IPS-20b (cell line): ENCODE measurements at regions not wholly inside any gene's neighbourhood (a gene's known extent, or its start where the extent isn't known, plus 50 kb on each side); places are given as distances from the start of the nearest gene placed in this dataset.

ENCODE experiments used
- H3K27ac ChIP-seq: one replicate; pipeline ENCODE4 v1.5.1; 2013; ENCODE audit warnings: low read length
- H3K27me3 ChIP-seq: 2 replicates; pipeline ENCODE4 v1.6.1; 2013; ENCODE audit warnings: mild to moderate bottlenecking, low read length, inconsistent platforms; ENCODE audit not compliant: insufficient read depth
- H3K36me3 ChIP-seq: 2 replicates; pipeline ENCODE4 v1.6.1; 2013; ENCODE audit warnings: low read depth, mild to moderate bottlenecking, inconsistent platforms, low read length, moderate library complexity; ENCODE audit not compliant: insufficient read depth
- H3K4me1 ChIP-seq: 2 replicates; pipeline ENCODE4 v1.6.1; 2013; ENCODE audit warnings: mild to moderate bottlenecking, control low read depth, inconsistent platforms, low read length, moderate library complexity; ENCODE audit not compliant: insufficient read depth
- H3K4me3 ChIP-seq: 2 replicates; pipeline ENCODE4 v1.5.1; 2013; ENCODE audit warnings: mild to moderate bottlenecking, low read length, inconsistent platforms
- H3K9ac ChIP-seq: 2 replicates; pipeline ENCODE4 v1.6.1; 2013; ENCODE audit warnings: low read depth, mild to moderate bottlenecking, inconsistent platforms, low read length, moderate library complexity
- H3K9me3 ChIP-seq: 2 replicates; pipeline ENCODE4 v1.6.1; 2013; ENCODE audit warnings: mild to moderate bottlenecking, low read depth, low read length, inconsistent platforms; ENCODE audit not compliant: insufficient read depth

GRCh38 chr5:42035526-42035925, 110.4 kb downstream of the FBXO4 start:
- peaks cover 7% of the 10 kb centered on the region; the same call in 1 of the 2 replicates for H3K4me1 ChIP-seq
- H3K27ac ChIP-seq = no peak overlapping the region
- H3K27me3 ChIP-seq = no peaks in the 10 kb centered on the region
- H3K9ac ChIP-seq = no peak overlapping the region
- no peaks in the 10 kb centered on the region for H3K36me3 ChIP-seq
- no peak overlapping the region for H3K4me3 ChIP-seq
- H3K9me3 ChIP-seq = no peaks in the 10 kb centered on the region

- H3K9ac ChIP-seq = no peak overlapping the region
- H3K27me3 ChIP-seq = no peaks in the 10 kb centered on the region
- H3K4me1 ChIP-seq = peaks cover 7% of the 10 kb centered on the region; the same call in 1 of the 2 replicates
- no peak overlapping the region for H3K27ac ChIP-seq
- no peaks in the 10 kb centered on the region for H3K9me3 ChIP-seq
- H3K4me3 ChIP-seq = no peak overlapping the region
- H3K36me3 ChIP-seq = no peaks in the 10 kb centered on the region
Observed at GRCh38 chr5:42036379-42036778, 111.3 kb downstream of the FBXO4 start.

GRCh38 chr5:42037379-42037932, 112.4 kb downstream of the FBXO4 start:
- no peak overlapping the region for H3K4me3 ChIP-seq
- no peaks in the 10 kb centered on the region for H3K9me3 ChIP-seq
- H3K27ac ChIP-seq = no peak overlapping the region
- peaks cover 7% of the 10 kb centered on the region; the same call in 1 of the 2 replicates for H3K4me1 ChIP-seq
- no peaks in the 10 kb centered on the region for H3K36me3 ChIP-seq
- H3K9ac ChIP-seq = no peak overlapping the region
- H3K27me3 ChIP-seq = no peaks in the 10 kb centered on the region

- Histone ChIP-seq H3K36me3 (no peaks in the 10 kb centered on the region), H3K4me3 (no peak overlapping the region), H3K27ac (no peak overlapping the region), H3K9me3 (no peaks in the 10 kb centered on the region), H3K9ac (no peak overlapping the region), H3K4me1 (no peaks in the 10 kb centered on the region), H3K27me3 (no peaks in the 10 kb centered on the region)
Observed at GRCh38 chr5:42043400-42043799, 118.3 kb downstream of the FBXO4 start.

- Histone ChIP-seq H3K27ac (no peak overlapping the region), H3K4me3 (no peak overlapping the region), H3K9ac (no peak overlapping the region), H3K36me3 (no peaks in the 10 kb centered on the region), H3K27me3 (no peaks in the 10 kb centered on the region), H3K4me1 (no peaks in the 10 kb centered on the region), H3K9me3 (no peaks in the 10 kb centered on the region)
Observed at GRCh38 chr5:42057254-42057690, 132.2 kb downstream of the FBXO4 start.

GRCh38 chr5:42059291-42059690, 134.2 kb downstream of the FBXO4 start:
- H3K9me3 ChIP-seq = no peaks in the 10 kb centered on the region
- H3K4me1 ChIP-seq = no peaks in the 10 kb centered on the region
- no peak overlapping the region for H3K27ac ChIP-seq
- no peaks in the 10 kb centered on the region for H3K27me3 ChIP-seq
- H3K4me3 ChIP-seq = no peak overlapping the region
- H3K9ac ChIP-seq = no peak overlapping the region
- H3K36me3 ChIP-seq = no peaks in the 10 kb centered on the region

GRCh38 chr5:42059778-42060464, 134.8 kb downstream of the FBXO4 start:
- Histone ChIP-seq H3K27me3 (no peaks in the 10 kb centered on the region), H3K9ac (no peak overlapping the region), H3K9me3 (no peaks in the 10 kb centered on the region), H3K27ac (no peak overlapping the region), H3K4me1 (no peaks in the 10 kb centered on the region), H3K4me3 (no peak overlapping the region), H3K36me3 (no peaks in the 10 kb centered on the region)

- Histone ChIP-seq H3K9ac (no peak overlapping the region), H3K9me3 (no peaks in the 10 kb centered on the region), H3K36me3 (no peaks in the 10 kb centered on the region), H3K27me3 (no peaks in the 10 kb centered on the region), H3K27ac (no peak overlapping the region), H3K4me3 (no peak overlapping the region), H3K4me1 (no peaks in the 10 kb centered on the region)
Observed at GRCh38 chr5:42061121-42061520, 136.0 kb downstream of the FBXO4 start.

GRCh38 chr5:42064821-42065220, 139.7 kb downstream of the FBXO4 start:
- H3K9me3 ChIP-seq = no peaks in the 10 kb centered on the region
- no peaks in the 10 kb centered on the region for H3K4me1 ChIP-seq
- no peaks in the 10 kb centered on the region for H3K27me3 ChIP-seq
- H3K9ac ChIP-seq = no peak overlapping the region
- no peak overlapping the region for H3K4me3 ChIP-seq
- no peak overlapping the region for H3K27ac ChIP-seq
- H3K36me3 ChIP-seq = no peaks in the 10 kb centered on the region

- no peak overlapping the region for H3K9ac ChIP-seq
- H3K4me1 ChIP-seq = no peaks in the 10 kb centered on the region
- no peaks in the 10 kb centered on the region for H3K27me3 ChIP-seq
- H3K27ac ChIP-seq = no peak overlapping the region
- no peaks in the 10 kb centered on the region for H3K9me3 ChIP-seq
- H3K4me3 ChIP-seq = no peak overlapping the region
- no peaks in the 10 kb centered on the region for H3K36me3 ChIP-seq
Observed at GRCh38 chr5:42066131-42066530, 141.1 kb downstream of the FBXO4 start.

GRCh38 chr5:42074353-42074752, 149.3 kb downstream of the FBXO4 start:
- H3K9me3 ChIP-seq = peaks cover 13% of the 10 kb centered on the region
- H3K36me3 ChIP-seq = no peaks in the 10 kb centered on the region
- H3K27me3 ChIP-seq = no peaks in the 10 kb centered on the region
- no peak overlapping the region for H3K9ac ChIP-seq
- no peak overlapping the region for H3K27ac ChIP-seq
- H3K4me3 ChIP-seq = no peak overlapping the region
- H3K4me1 ChIP-seq = no peaks in the 10 kb centered on the region

GRCh38 chr5:42089705-42090104, 164.6 kb downstream of the FBXO4 start:
- Histone ChIP-seq H3K27me3 (no peaks in the 10 kb centered on the region), H3K36me3 (no peaks in the 10 kb centered on the region), H3K27ac (no peak overlapping the region), H3K4me1 (no peaks in the 10 kb centered on the region), H3K9ac (no peak overlapping the region), H3K9me3 (no peaks in the 10 kb centered on the region), H3K4me3 (no peak overlapping the region)
